ENCODE measurements at regions not wholly inside any gene's neighbourhood (a gene's known extent, or its start where the extent isn't known, plus 50 kb on each side); places are given as distances from the start of the nearest gene placed in this dataset.
"Not testable (repeated sequence)": the region's sequence is repeated elsewhere in the genome, so short reads cannot be mapped to it uniquely, and the experiment has no call there.

DNA sequence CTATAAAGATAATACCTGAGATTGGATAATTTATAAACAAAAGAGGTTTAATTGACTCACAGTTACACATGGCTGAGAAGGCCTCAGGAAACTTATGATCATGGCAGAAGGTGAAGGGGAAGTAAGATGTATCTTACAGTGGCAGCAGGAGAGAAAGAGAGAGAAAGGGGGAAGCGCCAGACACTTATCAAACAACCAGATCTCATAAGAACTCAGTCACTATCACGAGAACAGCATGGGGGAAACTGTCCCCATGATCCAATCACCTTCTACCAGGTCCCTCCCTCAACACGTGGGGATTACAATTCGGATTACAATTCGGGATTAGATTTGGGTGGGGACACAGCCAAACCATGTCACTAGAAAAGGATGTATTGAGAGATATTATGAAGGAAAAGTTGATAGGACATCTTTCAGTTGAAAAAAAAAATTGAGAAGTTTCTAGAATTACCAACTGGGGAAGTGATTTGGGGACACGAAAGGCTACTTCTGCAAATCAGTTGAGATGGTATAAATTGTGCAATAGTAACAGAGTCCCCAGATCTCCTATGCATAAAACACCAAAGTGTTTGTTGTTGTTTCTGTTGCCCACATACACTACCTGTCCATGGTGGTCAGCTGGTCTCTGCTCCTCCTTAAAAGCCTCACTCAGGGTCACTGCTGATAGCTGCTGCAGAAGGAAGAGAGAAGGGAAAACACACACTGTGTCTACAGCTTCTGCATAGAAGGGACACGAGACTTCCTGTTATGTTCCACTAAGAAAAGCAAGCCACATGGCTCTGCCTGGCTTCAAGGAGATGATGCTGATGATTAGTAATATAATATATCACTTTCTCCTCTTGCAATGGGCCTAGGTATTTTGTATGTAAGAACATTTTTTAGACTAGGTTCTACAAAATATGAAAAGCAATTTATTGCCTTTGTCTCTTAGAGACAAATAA lies 465.5 kb downstream of the PDZRN4 start:
- no peaks in the 10 kb centered on the region for H3K27me3 ChIP-seq (replicated peaks; ENCODE audit: control insufficient read depth, insufficient read depth, low read length)
- TF ChIP-seq, protein P1, sequence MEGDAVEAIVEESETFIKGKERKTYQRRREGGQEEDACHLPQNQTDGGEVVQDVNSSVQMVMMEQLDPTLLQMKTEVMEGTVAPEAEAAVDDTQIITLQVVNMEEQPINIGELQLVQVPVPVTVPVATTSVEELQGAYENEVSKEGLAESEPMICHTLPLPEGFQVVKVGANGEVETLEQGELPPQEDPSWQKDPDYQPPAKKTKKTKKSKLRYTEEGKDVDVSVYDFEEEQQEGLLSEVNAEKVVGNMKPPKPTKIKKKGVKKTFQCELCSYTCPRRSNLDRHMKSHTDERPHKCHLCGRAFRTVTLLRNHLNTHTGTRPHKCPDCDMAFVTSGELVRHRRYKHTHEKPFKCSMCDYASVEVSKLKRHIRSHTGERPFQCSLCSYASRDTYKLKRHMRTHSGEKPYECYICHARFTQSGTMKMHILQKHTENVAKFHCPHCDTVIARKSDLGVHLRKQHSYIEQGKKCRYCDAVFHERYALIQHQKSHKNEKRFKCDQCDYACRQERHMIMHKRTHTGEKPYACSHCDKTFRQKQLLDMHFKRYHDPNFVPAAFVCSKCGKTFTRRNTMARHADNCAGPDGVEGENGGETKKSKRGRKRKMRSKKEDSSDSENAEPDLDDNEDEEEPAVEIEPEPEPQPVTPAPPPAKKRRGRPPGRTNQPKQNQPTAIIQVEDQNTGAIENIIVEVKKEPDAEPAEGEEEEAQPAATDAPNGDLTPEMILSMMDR (IDR thresholded peaks at IDR 0.05; ENCODE audit: insufficient read depth, low read length, poor library complexity, severe bottlenecking) = no peak
- no peak overlapping the region for H3K4me3 ChIP-seq (replicated peaks; ENCODE audit: low read depth, low read length)
- H3K36me3 ChIP-seq (ENCODE audit: control insufficient read depth, insufficient read depth, low read length) = no peaks in the 10 kb centered on the region
- no peak for DNase-seq (ENCODE audit: extremely low read depth, insufficient read length)

DNA sequence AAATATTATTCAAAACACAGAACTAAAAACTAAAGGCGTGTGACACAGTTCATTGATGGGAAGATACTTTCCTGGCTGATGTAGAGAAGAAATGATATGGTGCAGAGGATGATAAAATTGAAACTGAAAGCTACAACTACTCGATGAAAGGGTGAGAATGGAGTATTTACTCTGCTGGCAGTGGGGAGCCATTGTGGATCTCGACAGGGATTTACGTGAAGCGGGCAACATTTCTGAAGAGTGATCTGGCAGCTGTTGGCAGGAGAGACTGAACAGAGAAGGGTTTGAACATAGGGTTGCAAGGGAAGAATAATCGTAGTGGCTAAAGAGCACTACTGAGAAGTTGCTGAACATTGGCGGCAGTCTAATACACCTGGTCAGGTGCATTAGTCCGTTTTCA lies 464.9 kb downstream of the PDZRN4 start:
- no peaks in the 10 kb centered on the region for H3K27me3 ChIP-seq (replicated peaks; ENCODE audit: control insufficient read depth, insufficient read depth, low read length)
- TF ChIP-seq, protein P1 (IDR thresholded peaks at IDR 0.05; ENCODE audit: insufficient read depth, low read length, poor library complexity, severe bottlenecking) = no peak
- no peak for DNase-seq (ENCODE audit: extremely low read depth, insufficient read length)
- no peaks in the 10 kb centered on the region for H3K36me3 ChIP-seq (ENCODE audit: control insufficient read depth, insufficient read depth, low read length)
- no peak overlapping the region for H3K4me3 ChIP-seq (replicated peaks; ENCODE audit: low read depth, low read length)

DNA sequence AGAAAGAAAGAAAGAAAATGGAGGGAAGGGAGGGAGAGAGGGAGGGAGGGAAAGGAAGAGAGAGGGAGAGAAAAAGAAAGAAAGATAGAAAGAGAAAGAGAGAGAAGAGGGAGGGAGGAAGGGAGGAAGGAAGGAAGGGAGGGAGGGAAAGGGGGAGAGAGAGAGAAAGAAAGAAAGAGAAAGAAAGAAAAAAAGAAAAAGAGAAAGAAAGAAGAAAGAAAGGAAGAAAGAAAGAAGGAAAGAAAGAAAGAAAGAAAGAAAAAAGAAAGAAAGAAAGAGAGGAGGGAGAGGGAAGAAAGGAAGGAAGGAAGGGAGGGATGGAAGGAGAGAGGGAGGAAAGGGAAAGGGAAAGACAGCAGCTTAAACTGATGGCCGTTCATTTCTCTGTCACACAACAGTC lies 457.5 kb downstream of the PDZRN4 start:
- TF ChIP-seq, protein P1 (IDR thresholded peaks at IDR 0.05; ENCODE audit: insufficient read depth, low read length, poor library complexity, severe bottlenecking) = no peak
- no peak for DNase-seq (ENCODE audit: extremely low read depth, insufficient read length)
- H3K27me3 ChIP-seq (replicated peaks; ENCODE audit: control insufficient read depth, insufficient read depth, low read length) = no peaks in the 10 kb centered on the region
- no peaks in the 10 kb centered on the region for H3K36me3 ChIP-seq (ENCODE audit: control insufficient read depth, insufficient read depth, low read length)
- no peak overlapping the region for H3K4me3 ChIP-seq (replicated peaks; ENCODE audit: low read depth, low read length)

DNA sequence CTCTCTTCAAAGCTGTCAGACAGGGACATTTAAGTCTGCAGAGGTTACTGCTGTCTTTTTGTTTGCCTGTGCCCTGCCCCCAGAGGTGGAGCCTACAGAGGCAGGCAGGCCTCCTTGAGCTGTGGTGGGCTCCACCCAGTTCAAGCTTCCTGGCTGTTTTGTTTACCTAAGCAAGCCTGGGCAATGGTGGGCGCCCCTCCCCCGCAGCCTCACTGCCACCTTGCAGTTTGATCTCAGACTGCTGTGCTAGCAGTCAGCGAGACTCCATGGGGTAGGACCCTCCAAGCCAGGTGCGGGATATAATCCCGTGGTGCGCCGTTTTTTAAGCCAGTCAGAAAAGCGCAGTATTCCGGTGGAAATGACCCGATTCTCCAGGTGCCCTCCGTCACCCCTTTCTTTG lies 454.7 kb downstream of the PDZRN4 start:
- not testable (repeated sequence) for H3K36me3 ChIP-seq (ENCODE audit: control insufficient read depth, insufficient read depth, low read length); H3K27me3 ChIP-seq (replicated peaks; ENCODE audit: control insufficient read depth, insufficient read depth, low read length); DNase-seq (ENCODE audit: extremely low read depth, insufficient read length); H3K4me3 ChIP-seq (replicated peaks; ENCODE audit: low read depth, low read length)

DNA sequence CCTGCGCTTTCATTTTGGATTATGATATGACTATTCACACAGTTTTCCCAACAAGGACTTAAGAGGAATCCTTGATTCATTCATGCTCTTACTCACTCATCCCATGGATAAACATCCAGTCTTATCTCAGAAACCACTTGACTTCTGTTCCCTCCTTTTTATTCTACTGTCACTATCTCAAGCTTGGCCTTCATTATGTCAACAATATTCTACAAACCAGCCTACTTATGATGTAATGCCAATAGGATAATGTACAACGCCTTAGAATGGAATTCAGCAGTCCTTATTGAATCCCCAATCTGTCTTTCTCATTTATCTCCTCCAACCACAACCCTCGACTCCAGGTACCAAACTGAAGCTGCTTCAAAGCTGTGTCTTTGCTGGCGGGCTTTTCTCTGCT lies 448.5 kb downstream of the PDZRN4 start:
- DNase-seq (ENCODE audit: extremely low read depth, insufficient read length) = no peak
- TF ChIP-seq, protein P1 (IDR thresholded peaks at IDR 0.05; ENCODE audit: insufficient read depth, low read length, poor library complexity, severe bottlenecking) = no peak
- Histone ChIP-seq H3K4me3 (replicated peaks; ENCODE audit: low read depth, low read length) (no peak overlapping the region), H3K36me3 (ENCODE audit: control insufficient read depth, insufficient read depth, low read length) (no peaks in the 10 kb centered on the region), H3K27me3 (replicated peaks; ENCODE audit: control insufficient read depth, insufficient read depth, low read length) (no peaks in the 10 kb centered on the region)

DNA sequence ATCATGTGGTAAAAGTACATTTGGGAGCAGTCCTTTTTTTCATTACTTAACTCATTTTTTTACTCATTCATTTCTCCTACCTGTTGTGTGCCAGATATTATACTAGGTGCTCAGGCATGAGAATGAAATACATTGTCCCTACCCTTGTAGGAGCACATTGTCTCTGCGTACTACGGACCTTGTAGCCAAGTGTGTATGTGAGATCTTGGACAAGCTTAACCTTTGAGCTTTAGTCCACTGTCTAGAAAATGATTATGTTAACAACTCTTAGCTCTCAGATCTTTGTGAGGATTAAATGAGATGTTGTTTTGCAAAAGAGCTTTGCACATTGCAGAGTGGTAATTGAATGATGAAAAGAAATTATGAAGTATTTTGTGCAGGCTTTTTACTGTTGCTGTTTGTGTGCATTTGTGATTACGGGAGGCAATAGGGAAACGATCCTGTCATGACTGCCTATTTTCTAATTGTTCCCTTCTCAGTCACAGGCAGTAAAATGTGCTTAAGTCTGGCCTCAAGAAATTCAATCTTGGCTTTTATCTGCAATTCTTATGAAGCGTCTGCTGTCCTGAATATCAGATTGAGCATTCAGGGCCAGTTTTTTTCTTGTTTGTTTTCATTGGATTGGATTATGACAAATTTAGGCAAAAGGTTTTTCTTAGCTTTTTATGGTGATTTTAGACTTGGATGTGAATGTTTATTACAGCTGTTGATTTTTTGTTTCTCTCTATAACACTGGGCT lies 447.7 kb downstream of the PDZRN4 start:
- TF ChIP-seq, protein P1 (IDR thresholded peaks at IDR 0.05; ENCODE audit: insufficient read depth, low read length, poor library complexity, severe bottlenecking) = no peak
- Histone ChIP-seq H3K4me3 (replicated peaks; ENCODE audit: low read depth, low read length) (no peak overlapping the region), H3K36me3 (ENCODE audit: control insufficient read depth, insufficient read depth, low read length) (no peaks in the 10 kb centered on the region), H3K27me3 (replicated peaks; ENCODE audit: control insufficient read depth, insufficient read depth, low read length) (no peaks in the 10 kb centered on the region)
- no peak for DNase-seq (ENCODE audit: extremely low read depth, insufficient read length)
